NCI-H2171 (cell line): ENCODE measurements at regions not wholly inside any gene's neighbourhood (a gene's known extent, or its start where the extent isn't known, plus 50 kb on each side); places are given as distances from the start of the nearest gene placed in this dataset.

Experiments
- DNase-seq: peaks from one replicate; lab custom pipeline; 2025; lab: John Stamatoyannopoulos, UW

DNA sequence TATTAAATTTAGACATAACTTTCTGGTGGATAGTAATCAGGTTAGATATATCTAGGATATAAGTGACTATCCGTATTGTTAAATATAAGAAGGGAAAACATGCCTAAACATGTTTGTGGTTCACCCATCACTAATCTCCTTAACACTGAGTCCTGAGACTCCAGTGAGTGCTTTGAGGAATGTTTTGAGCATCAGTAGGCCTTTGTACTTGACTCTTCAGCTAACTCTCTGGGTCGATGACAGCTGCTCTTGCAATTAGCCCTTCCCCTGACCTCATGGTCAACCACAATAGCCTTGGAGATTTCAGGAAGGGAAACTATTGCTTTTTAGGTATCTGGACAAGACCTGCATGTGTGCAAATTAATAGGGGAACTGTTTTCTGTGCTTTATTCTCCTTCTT lies 716.8 kb downstream of the EPHA4 start:
- no peak for DNase-seq

DNA sequence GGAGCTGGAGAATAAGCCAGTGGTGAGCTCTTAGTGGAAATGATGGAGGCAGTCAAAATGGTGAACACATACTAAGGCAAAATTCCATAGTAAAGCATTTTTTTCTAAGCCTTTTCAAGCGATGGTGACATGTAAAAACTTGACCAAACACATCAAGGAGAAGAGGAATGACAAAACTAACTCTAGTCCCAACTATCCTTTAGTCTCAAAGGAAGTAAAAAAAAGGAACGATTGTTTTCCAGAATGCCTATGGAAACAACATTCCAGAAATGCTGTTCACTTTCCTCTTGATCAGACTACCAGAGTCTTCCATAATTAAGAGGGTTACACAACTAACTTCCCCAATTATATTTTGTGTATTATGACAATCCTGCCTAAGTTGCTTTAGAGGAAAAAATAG lies 715.6 kb downstream of the EPHA4 start:
- DNase-seq = no peak

DNA sequence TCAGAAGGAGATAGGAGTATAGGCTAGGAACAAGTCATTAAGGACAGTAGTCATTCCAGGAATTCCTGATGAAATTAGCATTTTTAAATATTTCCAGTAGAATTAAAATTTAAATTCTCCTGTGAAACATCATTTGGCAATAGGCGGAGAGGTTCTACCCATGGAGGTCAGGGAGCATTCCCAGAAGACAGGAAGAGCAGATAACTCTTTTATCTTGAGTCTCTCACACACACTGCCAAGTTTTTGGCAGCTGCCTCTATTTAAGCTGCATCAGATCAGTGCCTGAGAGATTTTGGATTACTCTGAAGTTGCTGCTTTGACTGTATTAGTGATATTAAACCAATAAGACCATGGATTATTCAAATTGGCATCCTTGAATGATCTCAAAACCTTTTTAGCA lies 714.7 kb downstream of the EPHA4 start:
- DNase-seq = no peak

DNA sequence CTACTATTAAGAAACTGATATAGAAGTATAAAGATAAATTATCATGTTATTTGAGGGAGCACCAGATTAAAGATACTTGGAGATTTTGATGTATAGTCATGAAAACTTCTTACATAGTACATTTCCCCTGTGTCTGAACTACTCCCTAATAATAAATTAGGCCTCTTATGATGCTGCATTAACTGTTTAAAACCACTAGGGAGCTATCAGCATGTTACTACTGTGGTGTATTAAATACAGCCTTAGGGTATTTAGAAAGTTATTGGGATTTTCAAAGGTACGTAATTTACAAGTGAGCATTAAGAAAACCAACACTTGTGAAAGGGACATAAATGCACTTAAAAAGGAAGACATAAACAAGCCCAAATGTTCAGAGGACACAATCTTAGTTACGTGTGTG lies 714.0 kb downstream of the EPHA4 start:
- DNase-seq = no peak

DNA sequence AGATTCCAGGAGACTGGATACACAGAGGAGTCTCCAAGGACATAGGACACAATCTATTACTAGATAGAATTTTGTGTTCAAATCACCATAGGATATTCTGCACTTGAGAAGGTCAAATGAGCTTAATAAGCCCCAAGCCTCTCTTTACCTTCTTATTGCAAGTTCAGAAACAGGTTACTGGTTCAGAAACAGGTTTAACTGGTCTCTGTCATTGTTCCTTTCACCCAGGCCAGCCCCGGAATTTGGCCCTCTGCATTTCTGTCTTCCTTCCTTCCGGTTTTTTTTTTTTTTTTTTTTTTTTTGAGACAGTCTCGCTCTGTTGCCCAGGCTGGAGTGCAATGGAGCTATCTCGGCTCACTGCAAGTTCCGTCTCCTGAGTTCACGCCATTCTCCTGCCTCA lies 700.2 kb downstream of the EPHA4 start:
- no peak for DNase-seq

DNA sequence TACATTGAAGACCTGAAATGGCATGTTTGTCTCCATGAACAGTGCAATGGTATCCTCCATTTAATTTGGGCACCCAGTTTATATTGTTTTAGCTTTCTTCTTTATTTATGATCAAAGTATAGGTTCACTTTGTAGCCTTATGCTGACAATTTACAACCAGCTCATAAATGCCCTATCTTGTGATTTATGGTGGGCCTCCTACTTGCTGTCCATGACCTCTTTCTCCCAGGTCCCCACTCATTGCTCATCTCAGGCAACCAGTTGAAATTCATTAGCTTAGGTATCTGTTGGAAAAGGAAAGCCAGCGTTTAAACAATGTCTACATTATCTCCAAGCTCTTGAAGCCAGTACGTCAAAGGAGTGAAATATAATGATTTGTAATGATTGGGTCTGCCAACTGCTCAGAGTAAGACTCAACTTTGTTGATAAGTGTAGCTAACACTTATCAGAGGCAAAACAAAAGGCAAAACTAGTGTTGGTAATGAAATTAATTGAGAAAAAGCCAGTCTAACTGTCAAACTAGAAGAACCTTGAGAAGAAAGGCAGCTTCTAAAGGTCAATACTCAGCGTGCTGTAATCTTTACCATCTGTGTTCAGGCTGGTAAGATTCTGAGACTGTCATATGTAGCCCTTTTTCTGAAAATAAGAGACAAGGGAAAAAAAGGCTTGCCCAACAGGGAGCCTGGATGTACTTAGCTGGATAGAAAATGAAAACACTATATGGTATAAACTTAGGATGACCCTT lies 695.9 kb downstream of the EPHA4 start:
- DNase-seq = no peak

DNA sequence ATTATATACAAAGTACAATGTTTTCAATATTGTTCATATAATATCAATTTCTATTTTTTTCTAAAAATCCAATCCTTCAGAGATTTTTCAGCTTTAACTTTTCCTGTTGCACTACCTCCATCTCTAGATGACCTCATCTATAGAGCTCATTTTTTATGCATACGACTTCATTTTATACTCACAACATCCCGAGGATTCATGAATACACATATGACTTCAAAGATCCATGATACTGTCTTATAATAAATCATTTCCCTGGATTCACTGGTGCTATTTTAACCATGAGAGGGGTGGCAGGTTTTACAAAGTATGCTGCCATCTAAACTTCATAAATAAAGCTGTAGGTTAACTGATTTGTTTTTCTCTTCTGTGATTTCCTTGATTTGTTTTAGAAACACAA lies 694.6 kb downstream of the EPHA4 start:
- no peak for DNase-seq

DNA sequence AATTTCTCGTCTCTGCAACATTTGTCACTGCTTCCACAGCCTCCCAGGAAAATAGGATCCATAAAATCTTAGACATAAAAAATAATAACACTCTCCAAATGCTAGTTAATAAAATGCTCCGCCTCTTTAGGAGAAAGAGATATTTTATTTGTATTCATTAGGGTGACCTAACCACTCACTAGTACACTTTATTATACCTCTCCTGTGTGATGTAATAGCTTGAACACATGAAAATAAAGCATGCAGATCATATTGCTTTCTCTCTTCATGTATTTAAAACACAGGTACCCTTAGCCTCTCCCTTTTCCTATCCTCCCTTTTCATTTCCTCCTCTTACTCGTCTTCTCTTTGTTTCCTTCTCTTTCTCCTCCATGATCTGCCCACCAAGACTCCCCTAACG lies 694.2 kb downstream of the EPHA4 start:
- DNase-seq = no peak

DNA sequence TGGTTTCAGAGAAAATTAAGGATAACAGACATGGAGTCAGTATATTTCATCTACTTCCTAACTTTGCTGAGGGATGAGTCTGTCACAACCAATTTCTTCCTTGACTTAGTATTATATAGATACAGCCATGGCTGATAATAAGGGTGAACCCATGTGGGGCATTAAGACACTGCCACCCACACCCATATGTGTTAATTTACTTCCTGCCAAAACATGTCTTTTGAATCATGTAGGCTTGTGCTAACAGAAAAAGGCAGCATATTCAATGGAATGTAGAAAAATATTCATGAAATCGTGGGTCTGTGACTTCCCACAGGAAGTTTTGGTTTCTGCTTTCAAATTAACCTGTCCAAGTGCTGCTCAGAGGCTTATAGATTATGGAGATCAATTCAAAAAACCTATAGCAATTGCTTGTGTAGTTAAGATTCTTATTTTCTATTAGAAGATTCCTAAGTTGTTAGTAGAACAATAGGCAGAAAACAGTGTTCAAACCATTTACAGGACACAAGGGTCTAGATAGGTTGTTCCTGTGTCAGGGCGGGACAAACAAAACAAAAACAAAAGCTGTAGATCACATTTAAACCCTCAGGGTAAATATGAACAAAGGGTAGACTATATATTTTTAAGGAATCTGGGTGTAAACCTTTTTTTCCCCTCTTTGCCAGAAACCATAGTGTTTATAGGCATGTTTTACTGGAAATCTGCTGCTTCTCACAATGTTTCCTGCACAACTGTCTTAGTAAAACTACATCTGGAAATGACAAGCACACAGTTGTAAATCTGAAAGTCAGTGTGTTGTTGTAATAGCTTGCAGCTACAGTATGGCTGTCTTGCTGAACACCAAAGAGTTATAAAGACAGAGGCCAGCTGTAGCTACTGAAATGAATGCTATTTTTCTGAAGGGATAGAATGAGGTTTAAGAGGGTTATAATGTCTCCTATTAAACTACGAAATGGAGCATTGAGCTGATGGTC lies 691.2 kb downstream of the EPHA4 start:
- no peak for DNase-seq

DNA sequence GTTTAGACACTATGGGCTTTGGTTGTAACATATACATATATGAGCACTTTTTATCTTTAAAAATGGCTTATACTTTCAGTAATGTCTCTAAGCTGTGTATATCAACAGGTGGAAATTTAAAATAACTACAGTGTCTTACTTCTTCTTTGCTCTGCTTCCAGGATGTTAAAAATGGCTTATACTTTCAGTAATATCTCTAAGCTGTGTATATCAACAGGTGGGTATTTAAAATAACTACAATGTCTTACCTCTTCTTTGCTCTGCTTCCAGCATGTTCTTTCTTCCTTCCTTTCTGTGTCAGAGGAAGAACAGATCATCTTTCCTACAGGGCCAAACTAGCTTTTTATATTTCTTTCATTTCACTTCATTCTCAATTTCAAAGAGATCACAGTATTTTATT lies 689.6 kb downstream of the EPHA4 start:
- DNase-seq = no peak

DNA sequence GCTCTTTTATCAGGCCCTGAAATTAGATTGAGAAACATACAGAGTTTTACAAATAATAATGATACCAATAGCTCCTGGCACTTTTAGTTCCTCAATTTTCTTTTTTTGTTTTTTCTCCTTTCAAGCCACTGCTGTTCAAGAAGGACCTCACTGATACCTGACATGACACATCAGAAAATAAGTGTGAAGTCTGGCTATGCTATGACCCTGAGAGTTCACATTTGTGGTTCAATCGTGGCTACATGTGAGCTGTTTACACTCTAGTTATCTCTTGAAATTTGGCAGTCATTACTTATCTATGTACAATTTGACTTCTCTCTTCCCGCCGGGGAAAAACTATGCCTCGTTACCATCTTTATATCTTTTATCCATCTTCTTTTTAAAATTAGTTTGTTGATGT lies 686.5 kb downstream of the EPHA4 start:
- DNase-seq = no peak

DNA sequence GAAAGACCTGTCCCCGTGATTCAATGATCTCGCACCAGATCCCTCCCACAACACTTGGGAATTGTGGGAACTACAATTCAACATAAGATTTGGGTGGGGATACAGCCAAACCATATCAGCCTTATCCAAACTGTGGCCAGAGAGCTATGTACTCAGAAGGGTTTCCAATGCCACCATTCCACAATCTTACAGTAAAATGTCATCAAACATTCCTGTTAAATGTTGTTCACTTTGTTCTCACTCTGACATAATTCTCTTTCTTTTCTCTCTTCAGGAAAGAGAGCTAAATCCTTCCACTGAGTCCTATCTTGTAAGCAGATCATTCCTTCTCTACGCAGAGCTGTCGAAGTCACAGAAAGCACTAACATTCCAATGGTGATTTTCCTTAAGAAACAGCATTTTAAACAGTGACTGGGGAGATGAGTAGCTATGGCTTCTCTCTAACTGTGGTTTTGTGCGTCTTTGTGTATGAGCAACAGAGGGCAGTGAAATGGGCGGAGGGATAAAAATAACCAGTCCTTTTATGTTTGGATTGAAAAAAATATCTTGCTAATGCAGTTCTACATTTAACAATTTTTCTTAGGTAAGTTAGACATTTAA lies 684.7 kb downstream of the EPHA4 start:
- no peak for DNase-seq

DNA sequence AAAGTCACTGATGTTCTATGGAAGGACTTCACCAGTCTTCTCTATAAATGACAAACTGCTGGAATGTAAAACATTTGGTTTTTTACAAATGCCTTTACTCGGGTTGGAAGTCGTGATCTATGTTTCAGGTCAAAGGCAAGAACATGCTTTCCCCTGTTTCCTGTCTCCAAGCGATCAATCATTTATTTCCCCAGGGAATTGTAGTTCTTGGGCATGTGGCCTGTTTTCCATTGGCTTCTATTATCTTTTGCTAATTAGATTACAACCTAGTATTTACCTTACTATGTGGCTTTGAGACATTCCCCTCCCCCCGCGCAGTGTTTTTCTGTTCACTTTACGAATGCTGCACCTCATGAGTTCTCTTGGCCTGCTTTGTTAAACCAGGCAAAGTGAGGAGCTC lies 684.2 kb downstream of the EPHA4 start:
- DNase-seq = no peak

DNA sequence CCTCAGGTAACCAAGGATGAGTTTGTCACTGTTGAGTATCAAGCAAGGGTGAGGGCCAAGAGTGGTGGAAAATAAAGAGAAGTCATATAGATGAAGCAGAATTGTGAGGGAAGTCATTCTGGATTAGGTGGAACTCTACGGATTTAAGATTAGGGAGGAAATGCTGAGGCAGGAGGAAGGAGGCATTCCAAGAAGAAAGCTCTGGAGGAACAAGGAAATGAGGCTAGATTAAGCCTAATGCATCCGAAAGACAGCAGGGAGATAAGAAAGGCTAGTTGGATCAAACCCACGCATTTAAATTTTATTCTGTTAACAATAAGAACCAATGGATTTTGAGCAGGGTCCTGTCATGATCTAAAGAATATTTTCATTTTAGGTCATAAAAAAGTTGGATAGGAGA lies 681.2 kb downstream of the EPHA4 start:
- no peak for DNase-seq

DNA sequence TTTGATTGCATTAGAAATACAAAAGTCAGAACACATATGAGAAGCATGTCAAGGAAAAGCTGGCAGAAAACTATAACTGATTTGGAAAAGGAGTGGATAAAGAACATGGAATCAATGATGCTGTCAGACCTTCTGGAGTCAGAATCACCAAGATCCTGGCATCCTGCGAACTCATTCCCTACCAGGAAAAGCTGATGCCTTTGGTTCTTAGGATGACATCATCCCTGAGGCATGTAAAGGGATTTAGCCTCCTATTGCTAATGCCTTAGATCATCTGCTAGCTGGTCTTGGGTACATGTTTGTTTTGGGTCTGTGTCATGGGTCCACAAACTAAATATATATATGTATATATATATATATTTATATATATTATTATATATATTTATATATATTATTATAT lies 680.7 kb downstream of the EPHA4 start:
- no peak for DNase-seq

DNA sequence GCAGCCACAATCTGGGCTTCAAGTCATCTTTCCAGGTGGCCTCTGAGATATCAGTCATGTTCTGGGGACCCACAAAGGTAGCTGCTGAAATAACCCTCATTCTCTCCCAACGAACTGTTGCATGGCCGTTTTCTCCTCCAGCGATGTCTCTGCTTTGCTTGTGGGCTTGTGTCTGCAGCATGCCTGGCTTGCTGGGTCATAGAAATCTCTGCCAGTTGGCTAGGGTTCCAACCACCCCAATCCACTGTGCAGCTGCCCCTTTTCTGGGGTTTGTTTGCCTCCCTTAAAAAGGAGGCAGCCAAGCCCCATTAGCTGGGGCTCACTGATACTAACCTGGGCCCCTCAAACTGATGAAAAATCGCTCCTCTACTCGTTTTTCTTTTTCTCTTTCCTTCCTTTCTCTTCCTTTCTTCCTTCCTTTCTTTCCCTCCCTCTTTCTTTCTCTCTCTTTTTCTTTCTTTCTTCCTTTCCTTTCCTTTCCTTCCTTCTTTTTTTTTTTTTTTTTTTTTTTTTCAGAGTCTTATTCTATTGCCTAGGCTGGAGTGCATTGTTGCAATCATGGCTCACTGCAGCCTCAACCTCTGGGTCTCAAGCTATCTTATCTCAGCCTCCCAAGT lies 680.0 kb downstream of the EPHA4 start:
- no peak for DNase-seq

DNA sequence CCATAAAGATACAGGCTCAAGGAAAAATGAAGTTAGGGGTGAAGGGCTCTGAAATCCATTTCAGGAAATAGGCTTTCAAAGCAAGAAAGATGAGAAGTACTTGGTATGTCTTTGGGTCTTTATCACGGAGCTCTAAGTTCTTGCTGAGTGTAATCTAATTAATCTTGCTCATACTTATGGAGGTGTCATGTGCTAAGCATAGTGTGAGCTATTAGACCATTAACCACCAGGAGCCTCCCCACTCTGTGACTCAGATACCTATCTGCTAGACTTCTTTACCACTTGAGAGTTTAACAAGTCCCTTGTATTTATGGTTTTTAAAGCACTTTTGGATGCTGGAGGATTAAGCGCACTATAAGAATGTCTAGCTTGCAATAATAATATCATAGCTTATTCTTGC lies 678.7 kb downstream of the EPHA4 start:
- no peak for DNase-seq

DNA sequence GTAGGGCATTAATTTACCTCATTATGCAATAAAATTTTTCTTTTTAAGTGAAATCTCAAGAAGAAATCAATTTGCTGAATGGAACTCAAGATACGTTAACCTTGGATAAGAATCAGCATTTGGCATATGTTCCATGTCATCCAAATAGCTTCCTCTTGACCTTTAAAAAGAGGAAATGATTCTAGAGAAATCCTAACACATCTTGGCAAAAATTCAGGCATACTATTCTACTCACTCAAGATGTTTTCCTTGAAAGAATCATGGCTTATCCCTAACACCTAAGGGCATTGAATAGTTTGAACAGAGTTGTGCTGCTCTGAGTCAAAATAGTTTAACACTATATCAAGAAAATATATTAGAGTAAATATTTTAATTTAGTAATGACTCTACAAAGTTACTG lies 678.0 kb downstream of the EPHA4 start:
- DNase-seq = no peak

DNA sequence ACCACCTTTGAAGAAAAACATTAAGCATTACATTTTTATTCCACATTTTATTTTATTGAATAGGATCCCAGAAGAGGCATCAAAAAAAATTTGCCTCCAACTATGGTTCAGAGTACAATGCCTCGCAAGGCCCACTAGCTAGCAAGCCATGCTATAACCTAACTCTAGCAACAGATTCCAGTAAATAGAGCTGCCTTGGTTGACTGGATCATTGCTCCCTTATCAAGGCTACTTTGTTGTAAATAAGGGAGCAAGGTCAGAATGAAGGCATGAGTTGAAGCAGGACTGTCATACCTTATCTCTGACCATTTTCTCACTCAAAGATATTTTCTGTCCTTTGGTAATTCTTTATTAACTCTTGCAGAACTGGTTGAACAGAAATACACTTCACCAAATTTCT lies 672.6 kb downstream of the EPHA4 start:
- no peak for DNase-seq

DNA sequence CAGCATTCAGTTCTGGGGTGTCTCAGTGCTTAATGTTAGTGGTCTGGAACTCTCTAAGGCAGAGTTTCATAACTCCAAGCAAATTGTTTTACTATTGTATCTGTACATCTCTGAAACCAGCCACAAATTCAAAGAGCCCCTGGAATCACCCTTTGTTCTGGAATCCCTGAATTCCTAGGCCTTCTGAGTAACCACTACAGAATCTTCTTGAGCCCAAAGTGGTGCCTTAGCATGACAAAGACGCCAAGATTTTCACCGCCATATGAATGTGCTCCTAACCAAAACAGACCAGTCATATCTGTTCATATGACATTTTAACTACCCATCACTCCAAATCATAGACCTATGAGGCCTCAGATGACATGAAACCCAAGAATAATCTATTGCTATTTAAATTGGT lies 668.1 kb downstream of the EPHA4 start:
- DNase-seq = no peak

DNA sequence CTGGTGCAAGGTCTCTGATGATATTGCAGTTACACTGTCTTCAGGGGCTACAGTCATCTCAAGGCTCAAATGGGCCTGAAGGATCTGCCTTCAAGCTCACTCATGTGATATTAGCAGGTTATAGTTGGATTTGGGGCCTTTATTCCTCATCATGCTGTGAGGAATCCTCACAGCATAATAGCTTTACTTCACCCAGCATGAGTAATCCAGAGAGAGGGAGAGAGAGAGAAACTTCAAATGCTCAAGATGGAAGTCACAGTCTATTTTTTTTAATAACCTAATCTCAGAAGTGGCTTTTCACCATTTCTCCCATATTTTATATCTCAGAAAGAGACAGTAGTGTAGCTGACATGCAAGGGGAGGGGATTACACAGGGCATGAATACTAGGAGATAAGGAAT lies 658.7 kb downstream of the EPHA4 start:
- DNase-seq = no peak

DNA sequence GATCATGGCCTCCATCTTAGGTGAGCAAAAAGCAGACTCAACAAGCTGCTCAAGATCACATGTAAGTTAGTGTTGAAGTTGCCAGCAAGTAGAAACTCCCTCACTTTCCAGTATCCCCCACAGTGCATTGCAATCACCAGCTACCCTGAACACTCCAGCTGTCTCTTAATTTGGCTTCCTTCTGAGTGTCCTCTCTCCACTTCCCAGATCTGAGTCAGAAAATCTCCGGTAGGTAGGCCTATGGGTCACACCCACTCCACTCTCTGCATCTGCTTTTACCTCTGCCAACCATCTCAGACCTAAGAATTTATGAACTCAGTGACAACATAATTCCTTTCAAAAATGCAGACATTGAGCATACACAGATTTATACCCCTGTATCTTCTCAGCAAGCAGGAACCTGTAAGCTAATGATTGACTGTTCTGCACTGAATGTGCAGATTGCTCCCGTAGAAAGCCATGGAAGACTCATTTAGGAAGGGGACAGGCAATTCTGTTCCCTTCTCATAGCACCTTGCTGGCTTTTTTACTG lies 656.9 kb downstream of the EPHA4 start:
- no peak for DNase-seq
